ENCODE measurements at regions not wholly inside any gene's neighbourhood (a gene's known extent, or its start where the extent isn't known, plus 50 kb on each side); places are given as distances from the start of the nearest gene placed in this dataset.

GRCh38 chr20:57804470-57805250, 94.8 kb upstream of the PMEPA1 start:
- ChIA-PET CTCF (no interaction called here), POLR2A (no interaction called here)
- no peaks in the 10 kb centered on the region for H3K27me3 Mint-ChIP-seq
- no peak for DNase-seq
- no peak overlapping the region for H3K4me3 Mint-ChIP-seq
- H3K27ac Mint-ChIP-seq, result no peak overlapping the region
- no peaks in the 10 kb centered on the region for H3K4me1 Mint-ChIP-seq
- no peaks in the 10 kb centered on the region for H3K9me3 Mint-ChIP-seq
- H3K36me3 Mint-ChIP-seq (ENCODE audit: low read depth), result no peaks in the 10 kb centered on the region

GRCh38 chr20:57803508-57804005, 93.7 kb upstream of the PMEPA1 start:
- ChIA-PET POLR2A (no interaction called here), CTCF (no interaction called here)
- Mint-ChIP-seq H3K36me3 (ENCODE audit: low read depth) (no peaks in the 10 kb centered on the region), H3K4me3 (no peak overlapping the region), H3K27ac (no peak overlapping the region), H3K4me1 (no peaks in the 10 kb centered on the region), H3K9me3 (no peaks in the 10 kb centered on the region), H3K27me3 (peaks cover 2% of the 10 kb centered on the region)
- no peak for DNase-seq

- Mint-ChIP-seq H3K27me3 (peaks cover 2% of the 10 kb centered on the region), H3K36me3 (ENCODE audit: low read depth) (no peaks in the 10 kb centered on the region), H3K4me1 (no peaks in the 10 kb centered on the region), H3K27ac (no peak overlapping the region), H3K4me3 (no peak overlapping the region), H3K9me3 (no peaks in the 10 kb centered on the region)
- no peak for DNase-seq
- ChIA-PET CTCF (no interaction called here), POLR2A (no interaction called here)
Measured at GRCh38 chr20:57802765-57803507, 93.1 kb upstream of the PMEPA1 start.

GRCh38 chr20:57801581-57801980, 91.8 kb upstream of the PMEPA1 start:
- no peak for DNase-seq
- Mint-ChIP-seq H3K9me3 (no peaks in the 10 kb centered on the region), H3K36me3 (ENCODE audit: low read depth) (no peaks in the 10 kb centered on the region), H3K27ac (no peak overlapping the region), H3K4me3 (no peak overlapping the region), H3K27me3 (peaks cover 2% of the 10 kb centered on the region), H3K4me1 (no peaks in the 10 kb centered on the region)
- POLR2A ChIA-PET, result no interaction called here
- CTCF ChIA-PET, result interaction anchor here (0.6 kb wide), 1 partner anchor 195 kb away, joined by 3 read pairs; no protein-coding TSS in a partner anchor

- POLR2A ChIA-PET, result no interaction called here
- Mint-ChIP-seq H3K4me1 (no peaks in the 10 kb centered on the region), H3K36me3 (ENCODE audit: low read depth) (no peaks in the 10 kb centered on the region), H3K27me3 (peaks cover 4% of the 10 kb centered on the region), H3K4me3 (no peak overlapping the region), H3K9me3 (no peaks in the 10 kb centered on the region), H3K27ac (no peak overlapping the region)
- CTCF ChIA-PET, result interaction anchor here (0.6 kb wide), 2 partner anchors 194 to 772 kb away, joined by 3 to 4 read pairs; no protein-coding TSS in a partner anchor
- DNase-seq, result no peak
Measured at GRCh38 chr20:57800791-57801430, 91.1 kb upstream of the PMEPA1 start.

- no peaks in the 10 kb centered on the region for H3K4me1 Mint-ChIP-seq
- H3K27ac Mint-ChIP-seq, result no peak overlapping the region
- H3K9me3 Mint-ChIP-seq, result no peaks in the 10 kb centered on the region
- ChIA-PET CTCF (no interaction called here), POLR2A (no interaction called here)
- no peaks in the 10 kb centered on the region for H3K36me3 Mint-ChIP-seq (ENCODE audit: low read depth)
- H3K4me3 Mint-ChIP-seq, result no peak overlapping the region
- peaks cover 4% of the 10 kb centered on the region for H3K27me3 Mint-ChIP-seq
- no peak for DNase-seq
Measured at GRCh38 chr20:57797401-57797800, 87.6 kb upstream of the PMEPA1 start.

GRCh38 chr20:57795977-57796560, 86.3 kb upstream of the PMEPA1 start:
- ChIA-PET CTCF (no interaction called here), POLR2A (no interaction called here)
- no peak for DNase-seq
- Mint-ChIP-seq H3K4me3 (no peak overlapping the region), H3K4me1 (no peaks in the 10 kb centered on the region), H3K36me3 (ENCODE audit: low read depth) (no peaks in the 10 kb centered on the region), H3K9me3 (no peaks in the 10 kb centered on the region), H3K27ac (no peak overlapping the region), H3K27me3 (peaks cover 4% of the 10 kb centered on the region)

- CTCF ChIA-PET, result no interaction called here
- Mint-ChIP-seq H3K36me3 (ENCODE audit: low read depth) (no peaks in the 10 kb centered on the region), H3K4me1 (no peaks in the 10 kb centered on the region), H3K4me3 (no peak overlapping the region), H3K27ac (no peak overlapping the region), H3K9me3 (no peaks in the 10 kb centered on the region), H3K27me3 (peaks cover 4% of the 10 kb centered on the region)
- POLR2A ChIA-PET, result no interaction called here
- no peak for DNase-seq
Measured at GRCh38 chr20:57795342-57795697, 85.5 kb upstream of the PMEPA1 start.

GRCh38 chr20:57794600-57795341, 85.0 kb upstream of the PMEPA1 start:
- no peaks in the 10 kb centered on the region for H3K9me3 Mint-ChIP-seq
- H3K4me3 Mint-ChIP-seq, result no peak overlapping the region
- ChIA-PET CTCF (no interaction called here), POLR2A (no interaction called here)
- peaks cover 4% of the 10 kb centered on the region for H3K27me3 Mint-ChIP-seq
- no peaks in the 10 kb centered on the region for H3K4me1 Mint-ChIP-seq
- no peak for DNase-seq
- no peak overlapping the region for H3K27ac Mint-ChIP-seq
- no peaks in the 10 kb centered on the region for H3K36me3 Mint-ChIP-seq (ENCODE audit: low read depth)

GRCh38 chr20:57794036-57794435, 84.2 kb upstream of the PMEPA1 start:
- no peaks in the 10 kb centered on the region for H3K36me3 Mint-ChIP-seq (ENCODE audit: low read depth)
- H3K9me3 Mint-ChIP-seq, result no peaks in the 10 kb centered on the region
- DNase-seq, result no peak
- H3K27me3 Mint-ChIP-seq, result peaks cover 3% of the 10 kb centered on the region
- POLR2A ChIA-PET, result no interaction called here
- H3K4me1 Mint-ChIP-seq, result no peaks in the 10 kb centered on the region
- no peak overlapping the region for H3K4me3 Mint-ChIP-seq
- CTCF ChIA-PET, result no interaction called here
- H3K27ac Mint-ChIP-seq, result no peak overlapping the region

GRCh38 chr20:57793421-57793820, 83.6 kb upstream of the PMEPA1 start:
- no peaks in the 10 kb centered on the region for H3K4me1 Mint-ChIP-seq
- DNase-seq, result no peak
- POLR2A ChIA-PET, result no interaction called here
- H3K27me3 Mint-ChIP-seq, result peaks cover 2% of the 10 kb centered on the region
- CTCF ChIA-PET, result no interaction called here
- no peaks in the 10 kb centered on the region for H3K9me3 Mint-ChIP-seq
- H3K27ac Mint-ChIP-seq, result no peak overlapping the region
- H3K4me3 Mint-ChIP-seq, result no peak overlapping the region
- H3K36me3 Mint-ChIP-seq (ENCODE audit: low read depth), result no peaks in the 10 kb centered on the region

GRCh38 chr20:57792386-57793080, 82.7 kb upstream of the PMEPA1 start:
- no peak overlapping the region for H3K27ac Mint-ChIP-seq
- H3K27me3 Mint-ChIP-seq, result peaks cover 2% of the 10 kb centered on the region
- no peak for DNase-seq
- no peaks in the 10 kb centered on the region for H3K4me1 Mint-ChIP-seq
- no peaks in the 10 kb centered on the region for H3K36me3 Mint-ChIP-seq (ENCODE audit: low read depth)
- ChIA-PET CTCF (no interaction called here), POLR2A (no interaction called here)
- no peaks in the 10 kb centered on the region for H3K9me3 Mint-ChIP-seq
- no peak overlapping the region for H3K4me3 Mint-ChIP-seq

Measured in activated CD4-positive, alpha-beta T cell treated with anti-CD3 and anti-CD28 coated beads, Interleukin-2, amount 10 ng/mL, durations not matched to agents 7 days and 5 days (primary cell).